ENCODE measurements at regions not wholly inside any gene's neighbourhood (a gene's known extent, or its start where the extent isn't known, plus 50 kb on each side); places are given as distances from the start of the nearest gene placed in this dataset.
A peak's percentile ranks its signal among the peaks of the same experiment; 100 is the strongest.

DNA sequence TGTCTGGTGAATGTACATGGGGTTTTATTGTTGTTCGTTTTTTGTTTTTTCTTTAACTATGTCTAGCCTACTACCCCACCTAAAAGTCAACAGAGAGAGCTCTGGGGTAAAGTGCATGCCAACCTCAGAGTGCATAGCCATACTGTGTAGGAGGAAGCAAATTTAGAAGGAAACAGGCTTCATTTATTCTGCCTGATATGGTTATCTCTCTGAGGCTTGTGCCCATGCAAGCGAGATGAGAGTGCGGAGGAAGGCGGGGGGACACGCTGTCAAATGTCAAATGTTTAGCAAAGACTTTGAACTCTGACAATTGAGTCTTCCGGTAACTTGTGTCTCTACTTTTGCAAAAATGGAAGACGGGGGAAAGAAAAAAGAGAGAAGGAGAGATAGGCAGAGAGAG, 295.5 kb downstream of the ETS1 start:
- H3K4me1 ChIP-seq (ENCODE audit: insufficient read depth, low read length, poor library complexity, severe bottlenecking) = peaks cover 35% of the 10 kb centered on the region
- ChIA-PET CTCF (ENCODE audit: unreplicated experiment) (interaction anchor here (1.0 to 4.7 kb wide), 3 partner anchors 312 to 340 kb away, joined by 3 to 27 read pairs (median 9); no protein-coding TSS in a partner anchor), POLR2A (interaction anchor here (0.6 to 1.3 kb wide), 2 partner anchors 9 to 136 kb away, joined by 3 to 5 read pairs; no protein-coding TSS in a partner anchor)
- intact Hi-C loops (cut with micrococcal nuclease; ENCODE audit: unreplicated experiment) = loop anchor here (5.0 kb wide), 2 partner anchors 160 to 465 kb away; no protein-coding TSS in a partner anchor
- peak overlapping the region; percentile 68; the same call in 1 of the 2 replicates for H2AFZ ChIP-seq (ENCODE audit: low read length)
- peak overlapping the region; percentile 7 for H3K27ac ChIP-seq (ENCODE audit: low read depth, low read length, poor library complexity, severe bottlenecking)
- DNase-seq (ENCODE audit: low spot score) = peak; percentile 32
- peak overlapping the region; percentile 43 for H3K4me3 ChIP-seq (ENCODE audit: low read depth, low read length, poor library complexity, severe bottlenecking)
- H3K79me2 ChIP-seq (ENCODE audit: insufficient read depth, low read depth, low read length) = no peaks in the 10 kb centered on the region
- H3K9me2 ChIP-seq (ENCODE audit: insufficient read depth, low read length) = no peaks in the 10 kb centered on the region
- H3K36me3 ChIP-seq (ENCODE audit: insufficient read depth, low read length) = no peaks in the 10 kb centered on the region
- TF ChIP-seq CTCF (conservative IDR thresholded peaks at IDR 0.05; ENCODE audit: low read length) (no peak), EZH2phosphoT487 (IDR thresholded peaks at IDR 0.05; ENCODE audit: borderline replicate concordance, low read depth, low read length) (no peak)
- no peaks in the 10 kb centered on the region for H4K20me1 ChIP-seq (ENCODE audit: insufficient read depth, low read length)
- H3K4me2 ChIP-seq (ENCODE audit: low read length) = peak overlapping the region; percentile 68
- BruUV-seq (replicated peaks) = no TSS peak
- H3K9me3 ChIP-seq (ENCODE audit: low read length) = no peaks in the 10 kb centered on the region

DNA sequence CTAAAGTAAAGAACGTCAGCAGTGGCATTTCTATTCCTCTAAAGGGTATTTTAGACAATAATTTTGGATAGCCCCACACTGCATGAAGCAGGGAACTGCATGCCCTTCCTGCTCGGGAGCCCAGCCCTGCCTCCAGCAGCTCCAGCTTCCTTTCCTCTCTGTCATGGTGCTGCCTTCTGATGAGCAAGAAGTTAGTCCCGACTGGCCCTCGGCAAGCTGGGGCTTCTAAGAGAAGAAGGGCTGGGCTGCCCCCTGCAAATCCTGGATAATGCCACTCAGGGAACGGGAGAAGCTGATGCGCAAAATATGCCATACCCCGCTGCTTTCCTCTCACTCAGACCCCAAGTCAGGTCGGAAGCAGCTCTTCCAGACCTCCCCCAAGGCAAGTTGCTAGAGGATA, 296.4 kb downstream of the ETS1 start:
- Histone ChIP-seq H3K79me2 (ENCODE audit: insufficient read depth, low read depth, low read length) (no peaks in the 10 kb centered on the region), H3K4me2 (ENCODE audit: low read length) (peak overlapping the region; percentile 68), H3K9me3 (ENCODE audit: low read length) (no peaks in the 10 kb centered on the region), H3K36me3 (ENCODE audit: insufficient read depth, low read length) (no peaks in the 10 kb centered on the region), H3K4me3 (ENCODE audit: low read depth, low read length, poor library complexity, severe bottlenecking) (peak overlapping the region; percentile 43), H3K27ac (ENCODE audit: low read depth, low read length, poor library complexity, severe bottlenecking) (peak overlapping the region; percentile 63), H4K20me1 (ENCODE audit: insufficient read depth, low read length) (no peaks in the 10 kb centered on the region), H3K9me2 (ENCODE audit: insufficient read depth, low read length) (no peaks in the 10 kb centered on the region), H3K4me1 (ENCODE audit: insufficient read depth, low read length, poor library complexity, severe bottlenecking) (peaks cover 35% of the 10 kb centered on the region), H2AFZ (ENCODE audit: low read length) (peak overlapping the region; percentile 68; the same call in 1 of the 2 replicates)
- POLR2A ChIA-PET = interaction anchor here (0.8 to 2.4 kb wide), 7 partner anchors 9 to 340 kb away, joined by 3 to 13 read pairs (median 3); no protein-coding TSS in a partner anchor
- CTCF ChIA-PET (ENCODE audit: unreplicated experiment) = interaction anchor here (0.6 to 4.7 kb wide), 7 partner anchors 11 to 366 kb away, joined by 3 to 27 read pairs (median 7); no protein-coding TSS in a partner anchor
- TF ChIP-seq CTCF (conservative IDR thresholded peaks at IDR 0.05; ENCODE audit: low read length) = no peak
- no peak for TF ChIP-seq EZH2phosphoT487 (IDR thresholded peaks at IDR 0.05; ENCODE audit: borderline replicate concordance, low read depth, low read length)
- intact Hi-C loops (cut with micrococcal nuclease; ENCODE audit: unreplicated experiment) = loop anchor here (5.0 kb wide), 2 partner anchors 161 to 466 kb away; no protein-coding TSS in a partner anchor
- no TSS peak for BruUV-seq (replicated peaks)
- peak; percentile 18 for DNase-seq (ENCODE audit: low spot score)
